ENCODE measurements at regions not wholly inside any gene's neighbourhood (a gene's known extent, or its start where the extent isn't known, plus 50 kb on each side); places are given as distances from the start of the nearest gene placed in this dataset.

DNA sequence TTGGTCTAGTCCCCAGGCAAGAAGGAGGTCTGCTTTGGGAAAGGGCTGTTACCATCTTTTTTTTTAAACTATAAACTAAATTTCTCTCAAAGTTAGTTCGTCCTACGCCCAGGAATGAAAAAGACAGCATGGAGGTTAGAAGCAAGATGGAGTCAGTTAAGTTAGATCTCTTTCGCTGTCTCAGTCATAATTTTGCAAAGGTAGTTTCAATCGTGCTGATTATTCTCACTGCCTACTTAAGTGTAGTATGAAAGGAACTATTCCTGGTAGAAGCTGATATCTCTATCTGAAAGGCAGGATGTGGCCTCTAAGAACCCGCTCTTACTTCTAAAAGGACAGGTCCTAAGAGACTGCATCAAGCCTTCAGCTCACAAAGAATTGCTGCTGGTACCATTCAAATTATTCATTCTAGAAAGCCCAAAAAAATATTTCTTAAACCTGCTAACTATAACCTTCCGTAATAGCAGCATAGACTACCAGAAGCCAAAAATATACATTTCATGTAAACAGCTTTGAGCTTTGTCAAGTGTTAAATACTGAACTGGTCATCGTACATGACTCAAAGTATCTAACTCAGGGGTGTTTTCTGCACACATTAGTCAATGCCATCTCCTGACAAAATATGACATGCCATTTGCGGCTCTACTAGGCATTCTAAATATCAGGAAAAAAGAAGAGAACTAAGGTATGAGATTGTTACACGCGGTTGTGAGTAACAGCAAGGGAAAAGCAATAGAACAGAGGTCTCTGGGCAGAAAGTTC lies 96.0 kb upstream of the CCDC80 start:
- H3K4me1 ChIP-seq (ENCODE audit: control insufficient read depth in 1 of 2, insufficient read depth in 2 of 2, low read length in 2 of 2): peaks cover 31 to 44% of the 10 kb centered on the region in 2 donors

GRCh38 chr3:112736386-112736785 lies 95.4 kb upstream of the CCDC80 start:
- intact Hi-C loops (cut with micrococcal nuclease): loop anchor here in 1 of 2 donors (10.0 kb wide), 1 partner anchor 138 kb away; no protein-coding TSS in a partner anchor
- no peak for TF ChIP-seq CTCF (IDR thresholded peaks at IDR 0.05)
- Mint-ChIP-seq H3K36me3 (no peaks in the 10 kb centered on the region), H3K27me3 (ENCODE audit: low read depth in 3 of 3) (no peaks in the 10 kb centered on the region), H3K27ac (peak overlapping the region in 2 of 7 donors; percentile 7 to 60), H3K4me1 (peaks cover 35% of the 10 kb centered on the region), H3K9me3 (no peaks in the 10 kb centered on the region), H3K4me3 (no peak overlapping the region)
- WGBS (ENCODE audit: insufficient coverage): 78% methylated on average over 2 of the region's 5 CpGs
- Histone ChIP-seq H3K9ac (ENCODE audit: insufficient read depth, low read length, poor library complexity, severe bottlenecking) (no peak overlapping the region), H3K79me2 (ENCODE audit: insufficient read depth, low read length) (no peaks in the 10 kb centered on the region), H3K4me1 (ENCODE audit: control insufficient read depth in 1 of 2, insufficient read depth in 2 of 2, low read length in 2 of 2) (peaks cover 26 to 38% of the 10 kb centered on the region in 2 donors), H3K9me3 (replicated peaks in 1 of 2; ENCODE audit: control insufficient read depth in 1 of 2, insufficient read depth in 1 of 2, low read length in 2 of 2) (no peaks in the 10 kb centered on the region), H3K27ac (ENCODE audit: low read depth in 1 of 2, low read length in 2 of 2) (no peak overlapping the region), H3K4me3 (replicated peaks in 1 of 3; ENCODE audit: low read depth in 2 of 3, low read length in 3 of 3) (no peak overlapping the region), H3K36me3 (replicated peaks in 1 of 2; ENCODE audit: control insufficient read depth in 1 of 2, insufficient read depth in 2 of 2, low read length in 2 of 2) (no peaks in the 10 kb centered on the region), H2AFZ (ENCODE audit: insufficient read depth, low read depth, low read length, poor library complexity, severe bottlenecking) (no peak overlapping the region), H3K4me2 (replicated peaks; ENCODE audit: extremely low read depth, low read length, poor library complexity, severe bottlenecking) (no peak overlapping the region), H3K27me3 (ENCODE audit: control insufficient read depth in 2 of 2, insufficient read depth in 2 of 2, low read length in 2 of 2) (no peaks in the 10 kb centered on the region), H4K20me1 (ENCODE audit: insufficient read depth, low read length) (no peaks in the 10 kb centered on the region)
- no peak for DNase-seq

More for the DNA sequence above, 96.0 kb upstream of the CCDC80 start:
- H3K9ac ChIP-seq (ENCODE audit: insufficient read depth, low read length, poor library complexity, severe bottlenecking): no peak overlapping the region
- H3K36me3 Mint-ChIP-seq: no peaks in the 10 kb centered on the region
- no peaks in the 10 kb centered on the region for H3K27me3 Mint-ChIP-seq (ENCODE audit: low read depth in 3 of 3)
- intact Hi-C loops (cut with micrococcal nuclease): loop anchor here in 1 of 2 donors (10.0 kb wide), 1 partner anchor 138 kb away; no protein-coding TSS in a partner anchor
- TF ChIP-seq CTCF (IDR thresholded peaks at IDR 0.05): no peak
- H3K9me3 ChIP-seq (replicated peaks in 1 of 2; ENCODE audit: control insufficient read depth in 1 of 2, insufficient read depth in 1 of 2, low read length in 2 of 2): no peaks in the 10 kb centered on the region
- H3K4me3 ChIP-seq (replicated peaks in 1 of 3; ENCODE audit: low read depth in 2 of 3, low read length in 3 of 3): no peak overlapping the region
- H3K27me3 ChIP-seq (ENCODE audit: control insufficient read depth in 2 of 2, insufficient read depth in 2 of 2, low read length in 2 of 2): no peaks in the 10 kb centered on the region
- no peak for DNase-seq
- no peaks in the 10 kb centered on the region for H4K20me1 ChIP-seq (ENCODE audit: insufficient read depth, low read length)
- H3K9me3 Mint-ChIP-seq: no peaks in the 10 kb centered on the region
- peaks cover 39% of the 10 kb centered on the region for H3K4me1 Mint-ChIP-seq
- no peak overlapping the region for H3K4me3 Mint-ChIP-seq
- H3K79me2 ChIP-seq (ENCODE audit: insufficient read depth, low read length): no peaks in the 10 kb centered on the region
- no peak overlapping the region for H3K27ac ChIP-seq (ENCODE audit: low read depth in 1 of 2, low read length in 2 of 2)
- no peak overlapping the region for H2AFZ ChIP-seq (ENCODE audit: insufficient read depth, low read depth, low read length, poor library complexity, severe bottlenecking)
- peak overlapping the region in 1 of 7 donors; percentile 7 for H3K27ac Mint-ChIP-seq
- H3K36me3 ChIP-seq (replicated peaks in 1 of 2; ENCODE audit: control insufficient read depth in 1 of 2, insufficient read depth in 2 of 2, low read length in 2 of 2): no peaks in the 10 kb centered on the region
- H3K4me2 ChIP-seq (replicated peaks; ENCODE audit: extremely low read depth, low read length, poor library complexity, severe bottlenecking): no peak overlapping the region
- WGBS (ENCODE audit: insufficient coverage): 100% methylated on average over 4 of the region's 10 CpGs

Measured in CD14-positive monocyte (primary cell).